ENCODE measurements at regions not wholly inside any gene's neighbourhood (a gene's known extent, or its start where the extent isn't known, plus 50 kb on each side); places are given as distances from the start of the nearest gene placed in this dataset.

DNA sequence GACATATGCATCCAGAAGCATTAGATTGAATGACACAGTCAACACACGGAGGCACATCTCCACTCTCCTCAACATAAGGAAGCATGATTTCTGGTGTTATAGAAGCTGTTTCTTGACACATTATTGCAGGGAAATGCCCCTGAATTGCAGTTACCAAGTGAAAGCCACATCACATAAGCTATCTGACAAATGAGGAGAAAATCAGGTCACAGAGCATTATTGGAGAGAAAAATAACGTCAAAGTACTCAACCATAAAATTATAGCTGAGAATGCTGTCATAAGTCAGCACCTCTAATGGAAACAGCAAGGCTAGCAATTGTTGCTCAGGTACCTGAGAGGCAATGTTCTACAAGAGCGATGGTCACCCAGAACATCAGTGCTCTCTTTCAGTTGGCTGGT, 169.9 kb upstream of the PALMD start:
- H3K4me3 ChIP-seq (ENCODE audit: low read depth, low read length), result no peak overlapping the region
- TF ChIP-seq, protein P1, sequence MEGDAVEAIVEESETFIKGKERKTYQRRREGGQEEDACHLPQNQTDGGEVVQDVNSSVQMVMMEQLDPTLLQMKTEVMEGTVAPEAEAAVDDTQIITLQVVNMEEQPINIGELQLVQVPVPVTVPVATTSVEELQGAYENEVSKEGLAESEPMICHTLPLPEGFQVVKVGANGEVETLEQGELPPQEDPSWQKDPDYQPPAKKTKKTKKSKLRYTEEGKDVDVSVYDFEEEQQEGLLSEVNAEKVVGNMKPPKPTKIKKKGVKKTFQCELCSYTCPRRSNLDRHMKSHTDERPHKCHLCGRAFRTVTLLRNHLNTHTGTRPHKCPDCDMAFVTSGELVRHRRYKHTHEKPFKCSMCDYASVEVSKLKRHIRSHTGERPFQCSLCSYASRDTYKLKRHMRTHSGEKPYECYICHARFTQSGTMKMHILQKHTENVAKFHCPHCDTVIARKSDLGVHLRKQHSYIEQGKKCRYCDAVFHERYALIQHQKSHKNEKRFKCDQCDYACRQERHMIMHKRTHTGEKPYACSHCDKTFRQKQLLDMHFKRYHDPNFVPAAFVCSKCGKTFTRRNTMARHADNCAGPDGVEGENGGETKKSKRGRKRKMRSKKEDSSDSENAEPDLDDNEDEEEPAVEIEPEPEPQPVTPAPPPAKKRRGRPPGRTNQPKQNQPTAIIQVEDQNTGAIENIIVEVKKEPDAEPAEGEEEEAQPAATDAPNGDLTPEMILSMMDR (IDR thresholded peaks at IDR 0.05; ENCODE audit: insufficient read depth, low read length), result no peak
- no peak for DNase-seq (ENCODE audit: low read depth)

DNA sequence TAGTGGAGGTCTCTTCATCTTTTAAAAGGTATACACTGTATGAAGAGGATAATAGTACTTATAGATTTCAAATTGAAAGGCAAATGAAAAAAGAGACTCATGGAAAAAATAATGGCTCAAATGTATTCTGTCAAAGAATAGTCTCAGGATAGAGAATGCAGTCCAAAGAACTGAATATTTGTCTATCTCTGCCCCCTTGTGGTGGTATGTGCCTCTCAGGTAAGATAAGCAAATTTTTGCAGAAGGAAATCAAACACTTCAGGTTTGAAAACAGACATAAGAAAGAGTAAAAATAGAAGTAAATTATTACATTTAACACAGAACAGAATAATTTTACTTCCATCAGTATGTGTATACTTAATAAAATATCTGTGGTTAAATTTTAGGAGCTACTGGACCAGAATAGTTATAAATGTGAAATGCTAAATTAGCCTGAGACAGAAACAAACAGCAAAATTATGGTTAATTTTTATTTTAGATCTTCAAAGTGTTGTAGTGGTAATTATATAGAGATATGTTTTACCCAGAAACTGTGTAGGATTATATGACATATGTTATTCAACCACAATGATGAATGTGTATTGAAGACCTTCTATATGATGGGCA, 164.4 kb upstream of the PALMD start:
- peak; percentile 77 for DNase-seq (ENCODE audit: low read depth)
- no peak overlapping the region for H3K4me3 ChIP-seq (ENCODE audit: low read depth, low read length)
- TF ChIP-seq, protein P1 (IDR thresholded peaks at IDR 0.05; ENCODE audit: insufficient read depth, low read length), result peak; percentile 78

DNA sequence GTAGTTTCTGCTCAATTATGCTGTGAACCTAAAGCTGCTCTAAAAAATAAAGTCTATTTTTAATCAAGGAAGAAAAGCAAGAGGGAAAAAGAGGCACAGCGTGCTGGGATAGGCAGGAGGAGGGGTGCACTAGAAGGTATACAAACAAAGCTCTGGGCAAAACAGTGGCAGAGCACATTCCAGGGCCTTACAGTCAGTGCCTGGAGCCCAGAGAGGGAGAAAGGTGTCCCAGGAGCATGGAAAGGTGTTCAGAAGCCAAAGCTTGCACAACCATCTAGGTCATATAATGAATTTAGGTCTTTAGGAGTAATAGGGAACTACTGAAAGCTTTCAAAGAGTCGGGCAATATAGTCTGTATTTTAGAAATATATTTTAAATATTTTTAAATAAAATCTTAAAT, 163.6 kb upstream of the PALMD start:
- DNase-seq (ENCODE audit: low read depth), result no peak
- TF ChIP-seq, protein P1 (IDR thresholded peaks at IDR 0.05; ENCODE audit: insufficient read depth, low read length), result no peak

DNA sequence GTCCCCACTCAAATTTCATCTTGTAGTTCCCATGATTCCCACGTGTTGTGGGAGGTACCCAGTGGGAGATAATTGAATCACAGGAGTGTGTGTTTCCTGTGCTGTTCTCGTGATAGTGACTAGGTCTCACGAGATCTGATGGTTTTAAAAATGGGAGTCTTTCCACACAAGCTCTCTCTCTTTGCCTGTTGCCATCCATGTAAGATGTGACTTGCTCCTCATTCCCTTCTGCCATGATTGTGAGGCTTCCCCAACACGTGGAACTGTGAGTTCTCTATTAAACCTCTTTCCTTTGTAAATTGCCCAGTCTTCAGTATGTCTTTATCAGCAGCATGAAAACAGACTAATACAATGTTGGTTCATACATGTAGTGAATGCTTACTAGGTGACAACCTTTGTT, 163.2 kb upstream of the PALMD start:
- no peak overlapping the region for H3K4me3 ChIP-seq (ENCODE audit: low read depth, low read length)
- no peak for DNase-seq (ENCODE audit: low read depth)
- TF ChIP-seq, protein P1 (IDR thresholded peaks at IDR 0.05; ENCODE audit: insufficient read depth, low read length), result no peak

More for the DNA sequence above, 163.6 kb upstream of the PALMD start:
- no peak overlapping the region for H3K4me3 ChIP-seq (ENCODE audit: low read depth, low read length)

DNA sequence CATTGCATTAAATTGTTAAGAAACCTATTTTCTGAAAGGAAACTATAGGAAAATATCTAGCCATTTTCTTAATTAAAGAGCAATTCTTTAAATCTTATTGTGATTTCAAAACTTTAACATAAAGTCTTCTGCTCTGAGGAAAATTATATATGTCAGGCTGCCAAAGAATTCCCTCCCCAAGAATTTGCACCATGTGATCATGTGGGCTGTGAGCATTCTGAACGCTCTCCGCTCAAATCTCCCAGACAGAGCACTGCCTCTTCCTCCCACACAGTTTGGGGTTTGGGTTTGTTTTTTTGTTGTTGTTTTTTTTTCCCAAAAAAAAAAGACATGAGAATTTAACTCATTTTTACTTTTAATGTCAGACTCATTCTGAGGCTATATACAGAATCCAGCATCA, 155.9 kb upstream of the PALMD start:
- DNase-seq (ENCODE audit: low read depth), result no peak
- TF ChIP-seq, protein P1 (IDR thresholded peaks at IDR 0.05; ENCODE audit: insufficient read depth, low read length), result no peak
- H3K4me3 ChIP-seq (ENCODE audit: low read depth, low read length), result no peak overlapping the region

DNA sequence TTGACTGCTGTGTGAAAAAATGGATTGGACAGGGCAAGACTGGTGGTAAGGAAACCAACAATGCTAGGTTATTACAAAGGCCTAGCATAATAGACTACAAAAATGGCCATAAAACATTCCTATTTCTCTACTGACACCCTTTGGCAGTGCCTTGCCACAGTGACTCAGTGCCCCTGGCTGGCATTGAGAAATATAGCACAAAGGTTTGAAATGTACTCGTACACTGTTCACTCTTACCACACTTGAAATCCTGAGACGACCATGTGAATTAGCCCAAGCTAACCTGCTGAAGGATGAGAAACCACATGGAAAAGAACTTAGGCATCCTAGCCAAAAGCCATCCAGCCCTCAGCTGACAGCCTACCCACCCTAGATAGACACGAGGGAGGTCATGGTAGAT, 149.8 kb upstream of the PALMD start:
- H3K4me3 ChIP-seq (ENCODE audit: low read depth, low read length), result no peak overlapping the region
- DNase-seq (ENCODE audit: low read depth), result no peak
- TF ChIP-seq, protein P1 (IDR thresholded peaks at IDR 0.05; ENCODE audit: insufficient read depth, low read length), result no peak

DNA sequence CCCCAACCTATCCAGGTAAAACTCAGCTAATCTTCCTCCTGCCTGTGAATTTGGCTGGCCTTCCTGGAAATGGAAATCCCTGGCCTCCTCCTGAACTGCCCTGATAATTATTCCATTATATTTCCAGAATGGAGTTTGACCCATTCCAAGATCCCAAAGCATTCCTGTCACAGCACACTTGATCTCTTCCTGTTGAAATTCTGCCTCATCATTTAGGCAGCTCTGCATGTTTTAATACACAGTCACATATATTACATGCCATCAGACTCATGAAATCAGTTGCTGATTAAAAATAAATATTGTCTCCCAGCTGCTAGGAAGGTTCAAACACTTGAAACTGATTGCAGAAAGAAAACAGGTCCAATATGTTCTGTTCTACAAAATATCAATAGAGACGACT, 148.2 kb upstream of the PALMD start:
- DNase-seq (ENCODE audit: low read depth), result no peak
- TF ChIP-seq, protein P1 (IDR thresholded peaks at IDR 0.05; ENCODE audit: insufficient read depth, low read length), result no peak
- H3K4me3 ChIP-seq (ENCODE audit: low read depth, low read length), result no peak overlapping the region
